Mesenchymal stem cell (in vitro differentiated cells and primary cell): ENCODE measurements at regions not wholly inside any gene's neighbourhood (a gene's known extent, or its start where the extent isn't known, plus 50 kb on each side); places are given as distances from the start of the nearest gene placed in this dataset.
"Not testable (repeated sequence)": the region's sequence is repeated elsewhere in the genome, so short reads cannot be mapped to it uniquely, and the experiment has no call there.

Source experiments
- DNase-seq: peaks from one replicate; pipeline ENCODE4 v3.0.0-alpha.2; 2013
- H2AFZ ChIP-seq: one replicate; pipeline ENCODE4 v1.6.1; 2013; ENCODE audit warnings: low read depth, mild to moderate bottlenecking, control low read depth, inconsistent platforms, low read length, moderate library complexity
- H2AK5ac ChIP-seq: 2 replicates; pipeline ENCODE4 v1.6.1; 2013; ENCODE audit warnings: low read length, moderate library complexity, mild to moderate bottlenecking, inconsistent platforms; ENCODE audit not compliant: severe bottlenecking
- H2BK120ac ChIP-seq: one replicate; pipeline ENCODE4 v1.6.1; 2013; ENCODE audit warnings: low read depth, mild to moderate bottlenecking, inconsistent platforms, low read length, moderate library complexity
- H2BK12ac ChIP-seq, 2 experiments: one replicate each; pipeline ENCODE4 v1.6.1; 2013; ENCODE audit warnings: inconsistent platforms in 2 of 2, low read length in 2 of 2, mild to moderate bottlenecking in 2 of 2, moderate library complexity in 2 of 2, control low read depth in 1 of 2
- H2BK15ac ChIP-seq: one replicate; pipeline ENCODE4 v1.6.1; 2013; ENCODE audit warnings: mild to moderate bottlenecking, low read depth, inconsistent platforms; ENCODE audit not compliant: poor library complexity, severe bottlenecking
- H2BK5ac ChIP-seq: 2 replicates; pipeline ENCODE4 v1.6.1; 2013; ENCODE audit warnings: low read depth, mild to moderate bottlenecking, low read length, control low read depth, inconsistent platforms; ENCODE audit not compliant: poor library complexity, severe bottlenecking
- H3K14ac ChIP-seq, 2 experiments: one replicate each; pipeline ENCODE4 v1.6.1; 2013; ENCODE audit warnings: inconsistent platforms in 2 of 2, low read length in 2 of 2, control low read depth in 1 of 2, mild to moderate bottlenecking in 1 of 2, moderate library complexity in 1 of 2
- H3K18ac ChIP-seq, 2 experiments: one replicate each; pipeline ENCODE4 v1.6.1; 2013; ENCODE audit warnings: inconsistent platforms in 2 of 2, low read length in 2 of 2, control low read depth in 1 of 2, low read depth in 1 of 2, mild to moderate bottlenecking in 1 of 2
- H3K23ac ChIP-seq, 2 experiments: one replicate each; pipeline ENCODE4 v1.6.1; 2013; ENCODE audit warnings: inconsistent platforms in 2 of 2, low read length in 2 of 2, mild to moderate bottlenecking in 2 of 2, moderate library complexity in 2 of 2, control low read depth in 1 of 2
- H3K27ac ChIP-seq: 2 replicates; pipeline ENCODE4 v1.5.1; 2013; ENCODE audit warnings: mild to moderate bottlenecking, moderate library complexity, low read length, control low read depth, inconsistent platforms; ENCODE audit not compliant: poor library complexity, severe bottlenecking
- H3K27me3 ChIP-seq, 2 experiments: 2 replicates each; pipeline versions ENCODE4 v1.6.1 to v1.7.0; 2013; ENCODE audit warnings: low read length in 2 of 2, mild to moderate bottlenecking in 2 of 2, moderate library complexity in 2 of 2, control low read depth in 1 of 2, inconsistent platforms in 1 of 2; ENCODE audit not compliant: control insufficient read depth in 1 of 2, insufficient read depth in 1 of 2
- H3K36me3 ChIP-seq, 2 experiments: 2 replicates each; pipeline versions ENCODE4 v1.6.1 to v1.7.0; 2013; ENCODE audit warnings: low read length in 2 of 2, control low read depth in 1 of 2, inconsistent platforms in 1 of 2, low read depth in 1 of 2, mild to moderate bottlenecking in 1 of 2; ENCODE audit not compliant: insufficient read depth in 2 of 2, control insufficient read depth in 1 of 2
- H3K4ac ChIP-seq, 2 experiments: one replicate each; pipeline ENCODE4 v1.6.1; 2013; ENCODE audit warnings: inconsistent platforms in 2 of 2, low read length in 2 of 2, mild to moderate bottlenecking in 2 of 2, moderate library complexity in 2 of 2, control low read depth in 1 of 2, low read depth in 1 of 2
- H3K4me1 ChIP-seq: 2 replicates; pipeline ENCODE4 v1.6.1; 2013; ENCODE audit warnings: low read depth, low read length, control low read depth; ENCODE audit not compliant: control insufficient read depth, insufficient read depth
- H3K4me2 ChIP-seq: 2 replicates; pipeline ENCODE4 v1.6.1; 2013; ENCODE audit warnings: low read length, mild to moderate bottlenecking, inconsistent platforms; ENCODE audit not compliant: poor library complexity, severe bottlenecking
- H3K4me3 ChIP-seq, 2 experiments: 2 replicates each; pipeline versions ENCODE4 v1.5.1 to v1.7.0; 2013; ENCODE audit warnings: low read length in 2 of 2, mild to moderate bottlenecking in 2 of 2, control low read depth in 1 of 2, low read depth in 1 of 2; ENCODE audit not compliant: insufficient read depth in 1 of 2
- H3K79me1 ChIP-seq: replicated peaks from 2 replicates; pipeline ENCODE4 v1.6.1; 2013; ENCODE audit warnings: mild to moderate bottlenecking, control low read depth, low read length, inconsistent platforms; ENCODE audit not compliant: poor library complexity, severe bottlenecking
- H3K9ac ChIP-seq: 2 replicates; pipeline ENCODE4 v1.7.0; 2013; ENCODE audit warnings: mild to moderate bottlenecking, low read length, moderate library complexity
- H3K9me3 ChIP-seq: 2 replicates; pipeline ENCODE4 v1.7.0; 2013; ENCODE audit warnings: mild to moderate bottlenecking, low read length; ENCODE audit not compliant: control insufficient read depth
- H4K8ac ChIP-seq: one replicate; pipeline ENCODE4 v1.6.1; 2013; ENCODE audit warnings: inconsistent platforms, mild to moderate bottlenecking, low read length, moderate library complexity
- H4K91ac ChIP-seq: one replicate; pipeline ENCODE4 v1.6.1; 2013; ENCODE audit warnings: mild to moderate bottlenecking, low read length, inconsistent platforms
- WGBS: methylation state at CpG from one replicate; pipeline ENCODE4 v1.1.7; 2013; ENCODE audit warnings: mixed read lengths; 5-methylcytosine and 5-hydroxymethylcytosine counted together

DNA sequence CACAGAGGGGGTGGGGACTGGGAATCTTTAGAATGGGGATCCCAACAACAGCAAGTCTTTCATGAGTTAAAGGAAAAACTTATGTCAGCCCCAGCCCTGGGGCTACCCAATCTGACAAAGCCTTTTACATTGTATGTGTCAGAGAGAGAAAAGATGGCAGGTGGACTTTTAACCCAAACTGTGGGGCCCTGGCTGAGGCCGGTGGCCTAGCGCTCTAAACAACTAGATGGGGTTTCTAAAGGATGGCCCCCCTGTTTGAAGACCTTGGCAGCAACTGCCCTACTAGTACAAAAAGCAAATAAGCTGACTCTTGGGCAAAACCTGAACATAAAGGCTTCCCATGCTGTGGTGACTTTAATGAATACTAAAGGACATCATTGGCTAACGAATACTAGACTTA, 83.9 kb upstream of the TANC1 start:
- H3K4me1 ChIP-seq, H4K8ac ChIP-seq, H3K23ac ChIP-seq, H3K4ac ChIP-seq, H3K27ac ChIP-seq, H2BK15ac ChIP-seq, H2BK5ac ChIP-seq, H2AK5ac ChIP-seq, H3K4me3 ChIP-seq, H3K4me2 ChIP-seq, H2AFZ ChIP-seq, H2BK120ac ChIP-seq, DNase-seq, H3K9me3 ChIP-seq, H2BK12ac ChIP-seq, H3K14ac ChIP-seq, H4K91ac ChIP-seq, H3K79me1 ChIP-seq, H3K36me3 ChIP-seq, H3K18ac ChIP-seq, H3K9ac ChIP-seq: not testable (repeated sequence)
- WGBS, result 97% methylated on average over 3 of the region's 3 CpGs
- H3K27me3 ChIP-seq, result peaks cover 0 to 15% of the 10 kb centered on the region in 2 experiments

DNA sequence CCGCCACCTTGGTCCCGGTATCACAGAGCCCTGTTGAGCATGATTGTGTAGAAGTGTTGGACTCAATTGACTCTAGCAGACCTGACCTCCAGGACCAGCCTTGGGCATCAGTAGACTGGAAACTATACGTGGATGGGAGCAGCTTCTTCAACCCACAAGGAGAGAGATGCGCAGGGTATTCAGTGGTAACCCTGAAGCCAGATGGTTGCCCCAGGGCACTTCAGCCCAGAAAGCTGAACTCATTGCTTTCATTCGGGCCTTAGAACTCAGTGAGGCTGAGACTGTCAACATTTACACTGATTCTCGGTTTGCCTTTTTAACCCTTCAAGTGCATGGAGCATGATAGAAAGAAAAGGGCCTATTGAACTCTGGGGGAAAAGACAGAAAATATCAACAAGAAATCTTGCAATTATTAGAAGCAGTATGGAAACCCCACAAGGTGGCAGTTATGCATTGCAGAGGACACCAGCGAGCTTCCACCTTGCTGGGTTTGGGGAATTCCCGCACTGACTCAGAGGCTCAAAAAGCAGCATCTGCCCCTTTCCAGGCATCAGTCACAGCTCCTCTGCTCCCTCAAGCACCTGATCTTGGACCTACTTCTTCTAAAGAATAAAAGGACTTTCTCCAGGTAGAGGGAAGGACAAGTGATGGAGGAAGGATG, 83.3 kb upstream of the TANC1 start:
- not testable (repeated sequence) for DNase-seq, H3K79me1 ChIP-seq, H3K4me1 ChIP-seq, H3K18ac ChIP-seq, H3K23ac ChIP-seq, H2AK5ac ChIP-seq, H3K9ac ChIP-seq, H2BK120ac ChIP-seq, H3K14ac ChIP-seq, H3K27ac ChIP-seq, H3K4me2 ChIP-seq, H4K8ac ChIP-seq, H3K36me3 ChIP-seq, H3K9me3 ChIP-seq, H2BK15ac ChIP-seq, H2AFZ ChIP-seq, H2BK12ac ChIP-seq, H4K91ac ChIP-seq, H3K4me3 ChIP-seq, H3K4ac ChIP-seq, H2BK5ac ChIP-seq
- WGBS, result 72% methylated on average over 7 of the region's 8 CpGs
- peaks cover 0 to 13% of the 10 kb centered on the region in 2 experiments for H3K27me3 ChIP-seq

DNA sequence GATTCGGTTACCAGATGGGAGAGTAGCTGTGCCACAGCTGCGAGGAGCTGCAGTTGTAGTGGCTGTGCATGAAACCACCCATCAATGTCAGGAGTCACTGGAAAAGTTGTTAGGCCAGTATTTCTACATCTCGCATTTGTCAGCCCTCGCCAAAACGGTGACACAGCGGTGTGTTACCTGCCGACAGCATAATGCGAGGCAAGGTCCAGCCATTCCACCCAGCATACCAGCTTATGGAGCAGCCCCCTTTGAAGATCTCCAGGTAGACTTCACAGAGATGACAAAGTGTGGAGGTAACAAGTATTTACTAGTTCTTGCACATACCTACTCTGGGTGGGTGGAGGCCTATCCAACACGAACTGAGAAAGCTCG, 82.8 kb upstream of the TANC1 start:
- not testable (repeated sequence) for H3K36me3 ChIP-seq, H3K4me2 ChIP-seq, H2BK15ac ChIP-seq, H3K23ac ChIP-seq, H3K27me3 ChIP-seq, H4K8ac ChIP-seq, H3K27ac ChIP-seq, H3K4me1 ChIP-seq, H2BK5ac ChIP-seq, H3K14ac ChIP-seq, H3K9ac ChIP-seq, DNase-seq, H3K9me3 ChIP-seq, H3K4ac ChIP-seq, H3K79me1 ChIP-seq, H3K4me3 ChIP-seq, H2BK12ac ChIP-seq, H2AK5ac ChIP-seq, H2BK120ac ChIP-seq, H3K18ac ChIP-seq, H2AFZ ChIP-seq, H4K91ac ChIP-seq
- WGBS, result 92% methylated on average over 10 of the region's 10 CpGs

- Histone ChIP-seq H2BK5ac (no peak overlapping the region), H3K18ac (no peak overlapping the region), H3K14ac (no peak overlapping the region), H2AFZ (no peak overlapping the region), H4K91ac (no peak overlapping the region), H2AK5ac (no peak overlapping the region), H3K27me3 (no peaks in the 10 kb centered on the region), H4K8ac (no peak overlapping the region), H3K4me2 (no peak overlapping the region), H2BK120ac (no peak overlapping the region), H3K4ac (no peak overlapping the region), H3K23ac (no peak overlapping the region), H3K9ac (no peak overlapping the region), H3K4me1 (peaks cover 6% of the 10 kb centered on the region), H2BK15ac (no peak overlapping the region), H3K79me1 (no peaks in the 10 kb centered on the region), H3K27ac (no peak overlapping the region), H2BK12ac (no peak overlapping the region), H3K9me3 (no peaks in the 10 kb centered on the region), H3K4me3 (no peak overlapping the region), H3K36me3 (no peaks in the 10 kb centered on the region)
- no peak for DNase-seq
- 96% methylated on average over 2 of the region's 2 CpGs for WGBS
Measured at GRCh38 chr2:158889135-158889853, 79.1 kb upstream of the TANC1 start.
